ENCODE measurements at regions not wholly inside any gene's neighbourhood (a gene's known extent, or its start where the extent isn't known, plus 50 kb on each side); places are given as distances from the start of the nearest gene placed in this dataset.

- TF ChIP-seq EP300 (IDR thresholded peaks at IDR 0.05) (no peak), POLR2A (IDR thresholded peaks at IDR 0.05; ENCODE audit: low read depth) (no peak), CTCF (IDR thresholded peaks at IDR 0.05) (no peak), POLR2AphosphoS5 (IDR thresholded peaks at IDR 0.05) (no peak)
Observed at GRCh38 chr15:101122266-101122665, 129.6 kb downstream of the CHSY1 start.
